Astrocyte of the cerebellum (primary cell): ENCODE measurements at regions not wholly inside any gene's neighbourhood (a gene's known extent, or its start where the extent isn't known, plus 50 kb on each side); places are given as distances from the start of the nearest gene placed in this dataset.

Experiments used
- DNase-seq: peaks from one replicate; pipeline ENCODE4 v3.0.0-alpha.2; 2011; ENCODE audit warnings: low read depth
- H3K4me3 ChIP-seq: 2 replicates; pipeline ENCODE4 v1.5.1; 2011; ENCODE audit warnings: mild to moderate bottlenecking, low read depth, low read length, moderate library complexity
- in situ Hi-C: cut with HindIII; loops from 2 replicates; pipeline ENCODE4 v1.10.0; 2017; ENCODE audit warnings: low sequenced_read_pairs
- TF ChIP-seq, protein P1 (sequence below): IDR thresholded peaks from 2 replicates; pipeline ENCODE4 v1.5.1; 2012; ENCODE audit warnings: low read length, low read depth, moderate library complexity, mild to moderate bottlenecking; ENCODE audit errors: missing control alignments

DNA sequence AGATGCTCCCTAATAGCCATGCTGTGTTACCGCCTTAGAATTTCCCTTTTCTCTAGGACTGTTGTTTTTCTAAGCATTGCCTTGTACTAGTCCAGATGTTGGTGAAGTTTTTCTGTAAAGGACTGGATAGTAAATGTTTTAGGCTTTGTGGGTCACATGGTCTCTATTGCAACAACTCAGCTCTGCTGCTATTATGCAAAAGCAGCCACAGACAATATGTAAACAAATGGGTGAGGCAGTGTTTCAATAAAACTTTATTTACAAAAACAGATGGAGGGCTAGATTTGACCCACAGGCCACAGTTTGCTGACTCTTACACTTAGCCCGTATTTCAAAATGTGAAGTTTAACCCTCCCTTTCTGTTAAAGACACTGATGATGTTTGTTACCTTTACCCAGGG is 207.6 kb upstream of the MYLIP start:
- no peak overlapping the region for H3K4me3 ChIP-seq
- in situ Hi-C loops, result no loop called here
- DNase-seq, result no peak
- TF ChIP-seq, protein P1, sequence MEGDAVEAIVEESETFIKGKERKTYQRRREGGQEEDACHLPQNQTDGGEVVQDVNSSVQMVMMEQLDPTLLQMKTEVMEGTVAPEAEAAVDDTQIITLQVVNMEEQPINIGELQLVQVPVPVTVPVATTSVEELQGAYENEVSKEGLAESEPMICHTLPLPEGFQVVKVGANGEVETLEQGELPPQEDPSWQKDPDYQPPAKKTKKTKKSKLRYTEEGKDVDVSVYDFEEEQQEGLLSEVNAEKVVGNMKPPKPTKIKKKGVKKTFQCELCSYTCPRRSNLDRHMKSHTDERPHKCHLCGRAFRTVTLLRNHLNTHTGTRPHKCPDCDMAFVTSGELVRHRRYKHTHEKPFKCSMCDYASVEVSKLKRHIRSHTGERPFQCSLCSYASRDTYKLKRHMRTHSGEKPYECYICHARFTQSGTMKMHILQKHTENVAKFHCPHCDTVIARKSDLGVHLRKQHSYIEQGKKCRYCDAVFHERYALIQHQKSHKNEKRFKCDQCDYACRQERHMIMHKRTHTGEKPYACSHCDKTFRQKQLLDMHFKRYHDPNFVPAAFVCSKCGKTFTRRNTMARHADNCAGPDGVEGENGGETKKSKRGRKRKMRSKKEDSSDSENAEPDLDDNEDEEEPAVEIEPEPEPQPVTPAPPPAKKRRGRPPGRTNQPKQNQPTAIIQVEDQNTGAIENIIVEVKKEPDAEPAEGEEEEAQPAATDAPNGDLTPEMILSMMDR, result no peak

DNA sequence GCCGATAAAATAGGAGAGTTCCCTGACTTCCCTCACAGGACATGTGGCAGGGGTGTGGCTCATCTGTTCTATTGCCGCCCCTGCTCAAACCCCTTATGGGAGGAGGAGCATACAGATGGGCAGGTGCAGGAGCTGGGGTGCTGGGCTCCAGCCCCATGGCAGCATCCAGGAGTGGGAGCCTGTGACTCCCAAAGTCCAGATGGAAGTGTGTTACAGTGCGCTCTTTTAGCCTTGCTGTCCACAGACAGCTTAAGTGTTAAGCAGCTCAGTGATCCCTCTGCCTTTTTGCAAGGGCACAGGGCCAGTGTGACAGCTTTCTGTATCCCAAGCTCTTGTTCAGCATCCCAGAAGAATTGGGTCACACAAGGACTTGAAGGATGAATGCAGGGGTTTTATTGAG is 212.3 kb upstream of the MYLIP start:
- in situ Hi-C loops, result no loop called here
- TF ChIP-seq, protein P1, result no peak
- DNase-seq, result no peak
- no peak overlapping the region for H3K4me3 ChIP-seq

DNA sequence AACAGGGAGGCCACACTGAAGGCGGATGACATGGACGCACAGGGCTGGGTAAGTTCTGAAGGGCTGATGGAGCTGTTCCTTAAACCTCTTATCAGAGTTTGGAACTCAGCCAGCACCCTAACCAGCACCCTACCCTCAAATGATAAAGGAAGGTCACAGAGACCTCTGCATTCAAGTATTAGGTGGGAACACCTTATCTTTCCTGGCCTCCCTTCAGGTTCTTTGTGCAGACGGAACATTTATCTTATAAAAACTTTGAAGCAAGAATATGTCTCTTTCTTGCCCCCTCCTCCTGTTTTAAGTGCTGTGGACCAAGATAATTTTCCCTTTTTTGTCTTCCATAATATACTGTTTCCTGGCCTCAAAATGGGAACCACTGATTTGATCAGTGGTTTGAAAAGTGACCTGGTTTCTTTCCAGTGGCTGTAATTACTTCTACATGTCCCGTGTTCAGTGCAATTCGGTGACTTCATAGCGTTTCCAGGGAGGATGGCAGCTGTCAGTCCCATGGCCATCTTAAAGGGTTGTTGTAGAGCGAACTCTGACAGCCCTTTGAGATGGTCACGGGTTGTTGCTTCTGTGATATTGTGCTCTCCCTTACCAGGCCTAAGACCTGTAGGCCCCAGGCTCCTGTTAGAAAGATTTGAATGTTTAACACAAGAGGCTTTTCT is 213.2 kb upstream of the MYLIP start:
- no peak for DNase-seq
- no peak overlapping the region for H3K4me3 ChIP-seq
- in situ Hi-C loops, result no loop called here
- TF ChIP-seq, protein P1, result no peak

DNA sequence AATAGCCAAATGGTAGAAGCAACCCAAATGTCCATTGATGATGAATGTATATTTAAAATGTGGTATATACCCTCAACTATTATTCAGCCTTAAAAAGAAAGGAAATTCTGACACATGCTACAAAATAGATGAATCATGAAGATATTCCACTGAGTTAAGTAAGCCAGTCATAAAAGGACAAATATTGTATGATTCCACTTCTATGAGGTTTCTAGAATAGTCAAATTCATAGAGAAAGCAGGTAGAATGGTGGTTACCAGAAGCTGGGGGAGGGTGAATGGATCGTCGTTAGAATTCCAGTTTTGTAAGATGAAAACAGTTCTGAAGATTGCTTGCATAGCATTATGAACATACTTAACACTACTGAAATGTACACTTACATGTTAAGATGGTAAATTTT is 214.3 kb upstream of the MYLIP start:
- no peak overlapping the region for H3K4me3 ChIP-seq
- DNase-seq, result no peak
- in situ Hi-C loops, result no loop called here
- TF ChIP-seq, protein P1, result no peak

DNA sequence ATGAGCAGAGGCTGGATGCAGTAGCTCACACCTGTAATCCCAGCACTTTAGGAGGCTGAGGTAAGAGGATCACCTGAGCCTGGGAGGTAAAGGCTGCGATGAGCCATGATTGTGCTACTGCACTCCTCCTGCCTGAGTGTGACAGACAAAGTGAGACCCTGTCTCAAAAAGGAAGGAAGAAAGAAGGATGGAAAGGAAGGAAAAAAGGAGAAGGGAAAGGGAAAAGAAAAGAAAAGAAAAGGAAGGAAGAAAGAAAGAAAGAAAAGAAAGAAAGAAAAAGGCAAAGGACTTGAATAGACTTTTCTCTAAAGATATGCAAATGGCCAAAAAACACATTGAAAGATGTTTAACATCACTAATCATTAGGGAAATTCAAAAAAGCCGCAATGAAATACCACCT is 215.3 kb upstream of the MYLIP start:
- DNase-seq, result no peak
- H3K4me3 ChIP-seq, result no peak overlapping the region
- in situ Hi-C loops, result no loop called here
- TF ChIP-seq, protein P1, result no peak

DNA sequence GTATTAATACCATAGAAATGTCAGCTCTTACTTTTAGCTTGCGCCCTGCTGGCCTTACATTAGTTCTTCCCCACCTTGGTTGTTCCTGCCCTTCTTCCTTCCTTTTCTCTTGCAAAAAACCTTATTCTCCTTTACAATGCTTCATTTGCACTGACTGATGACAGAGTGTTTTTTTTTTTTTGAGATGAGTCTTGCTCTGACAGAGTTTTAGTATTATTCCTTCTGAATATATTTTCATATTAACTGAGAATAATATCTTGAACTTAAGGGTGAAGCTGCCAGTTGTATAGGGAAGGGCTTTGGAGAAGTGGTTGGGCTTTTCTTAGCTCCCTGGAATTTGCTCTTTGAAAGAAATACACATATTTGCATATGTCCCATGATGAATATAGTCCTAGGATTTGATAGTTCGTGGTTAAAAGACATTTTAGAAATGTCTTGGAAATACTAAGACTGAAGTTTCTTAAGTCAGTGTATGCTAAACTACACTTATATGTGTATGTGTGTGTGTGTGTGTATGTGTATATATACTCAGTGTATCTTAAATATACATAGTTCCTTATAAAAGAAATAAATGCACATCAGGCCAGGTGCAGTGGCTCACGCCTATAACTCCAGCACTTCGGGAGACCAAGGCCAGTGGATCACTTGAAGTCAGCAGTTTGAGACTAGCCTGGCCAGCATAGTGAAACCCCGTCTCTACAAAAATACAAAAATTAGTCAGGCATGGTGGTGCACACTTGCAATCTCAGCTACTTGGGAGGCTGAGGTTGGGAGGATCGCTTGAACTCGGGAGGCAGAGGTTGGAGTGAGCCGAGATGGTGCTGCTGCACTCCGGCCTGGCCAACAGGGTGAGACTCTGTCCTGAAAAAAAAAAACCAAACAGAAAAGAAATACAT is 216.1 kb upstream of the MYLIP start:
- no peak overlapping the region for H3K4me3 ChIP-seq
- DNase-seq, result no peak
- in situ Hi-C loops, result no loop called here
- TF ChIP-seq, protein P1, result no peak
